ELF-1 (cell line): ENCODE measurements at regions not wholly inside any gene's neighbourhood (a gene's known extent, or its start where the extent isn't known, plus 50 kb on each side); places are given as distances from the start of the nearest gene placed in this dataset.

Experiments used
- DNase-seq: peaks from one replicate; pipeline ENCODE4 v3.0.0-alpha.2; 2016; ENCODE audit warnings: low read depth, low spot score

DNA sequence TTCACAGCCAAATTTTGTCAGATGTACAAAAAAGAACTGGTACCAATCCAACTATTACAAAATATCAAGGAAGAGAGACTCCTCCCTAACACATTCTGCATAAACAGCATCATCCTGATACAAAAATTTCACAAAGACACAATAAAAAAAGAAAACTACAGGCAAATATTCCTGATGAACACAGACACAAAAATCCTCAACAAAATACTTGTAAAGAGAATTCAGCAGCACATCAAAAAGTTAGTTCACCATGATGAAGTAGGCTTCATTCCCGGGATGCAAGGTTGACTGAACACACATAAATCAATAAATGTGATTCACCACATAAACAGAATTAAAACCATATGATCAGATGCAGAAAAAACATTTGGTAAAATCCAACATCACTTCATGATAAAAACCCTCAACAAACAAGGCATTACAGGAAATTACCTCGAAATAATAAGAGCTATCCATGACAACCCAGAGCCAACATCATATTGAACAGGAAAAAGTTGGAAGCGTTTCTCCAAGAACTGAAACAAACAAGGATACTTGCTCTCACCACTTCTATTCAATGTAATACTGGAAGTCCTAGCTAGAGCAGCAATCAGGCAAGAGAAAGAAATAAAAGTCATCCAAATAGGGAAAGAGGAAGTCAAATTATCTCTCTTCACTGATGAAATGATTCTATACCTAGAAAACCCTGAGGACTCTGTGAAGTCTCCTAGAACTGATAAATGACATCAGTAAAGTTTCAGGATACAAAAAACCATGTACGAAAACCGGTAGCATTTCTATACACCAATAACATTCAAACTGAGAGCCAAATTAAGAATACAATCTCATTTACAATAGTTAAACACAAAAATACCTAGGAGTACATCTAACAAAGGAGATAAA lies 223.1 kb downstream of the REEP3 start:
- no peak for DNase-seq

GRCh38 chr10:63749915-63750314 lies 228.7 kb downstream of the REEP3 start:
- DNase-seq, result no peak

GRCh38 chr10:63751836-63752235 lies 230.6 kb downstream of the REEP3 start:
- DNase-seq, result no peak

DNA sequence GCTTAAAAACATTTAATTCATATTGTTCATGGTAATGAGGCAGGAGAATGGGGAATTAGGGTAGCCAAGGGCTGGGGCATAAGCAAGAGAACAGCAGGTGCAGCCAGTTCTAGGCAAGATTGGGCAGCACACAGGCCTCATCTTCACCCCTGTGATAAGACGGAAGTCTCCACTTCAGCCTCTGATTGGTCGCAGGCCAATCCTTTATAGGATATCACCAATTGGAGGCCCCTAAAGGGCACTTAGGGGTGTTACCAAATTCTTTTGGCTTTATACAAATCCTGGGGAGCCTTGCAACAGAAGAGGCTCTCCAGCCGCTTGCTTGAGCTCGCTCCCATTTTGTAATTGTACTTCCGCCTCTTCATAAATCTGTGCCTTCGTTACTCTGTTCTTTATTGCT lies 231.1 kb downstream of the REEP3 start:
- no peak for DNase-seq

- no peak for DNase-seq
Measured at GRCh38 chr10:63753808-63754207, 232.6 kb downstream of the REEP3 start.

DNA sequence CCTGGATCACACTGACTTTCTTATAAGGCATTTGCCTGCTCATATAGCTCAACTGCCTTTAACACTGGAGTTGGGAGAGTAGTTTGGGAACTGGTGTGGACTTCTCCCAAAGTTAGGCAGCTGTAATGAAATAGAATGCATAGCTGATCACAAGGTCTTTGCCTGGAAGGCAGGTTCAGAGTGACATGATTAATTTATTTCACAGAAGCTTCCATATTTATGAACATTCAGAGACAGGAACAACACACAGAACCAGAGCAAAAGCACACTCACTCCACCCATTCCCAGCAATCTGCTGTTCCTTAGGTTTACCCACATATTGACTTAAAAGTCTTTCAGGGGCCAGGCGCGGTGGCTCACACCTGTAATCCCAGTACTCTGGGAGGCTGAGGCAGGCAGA lies 234.2 kb downstream of the REEP3 start:
- no peak for DNase-seq

- no peak for DNase-seq
Measured at GRCh38 chr10:63757067-63757466, 235.9 kb downstream of the REEP3 start.

GRCh38 chr10:63758080-63758479 lies 236.9 kb downstream of the REEP3 start:
- no peak for DNase-seq

GRCh38 chr10:63759335-63759734 lies 238.1 kb downstream of the REEP3 start:
- DNase-seq, result no peak

DNA sequence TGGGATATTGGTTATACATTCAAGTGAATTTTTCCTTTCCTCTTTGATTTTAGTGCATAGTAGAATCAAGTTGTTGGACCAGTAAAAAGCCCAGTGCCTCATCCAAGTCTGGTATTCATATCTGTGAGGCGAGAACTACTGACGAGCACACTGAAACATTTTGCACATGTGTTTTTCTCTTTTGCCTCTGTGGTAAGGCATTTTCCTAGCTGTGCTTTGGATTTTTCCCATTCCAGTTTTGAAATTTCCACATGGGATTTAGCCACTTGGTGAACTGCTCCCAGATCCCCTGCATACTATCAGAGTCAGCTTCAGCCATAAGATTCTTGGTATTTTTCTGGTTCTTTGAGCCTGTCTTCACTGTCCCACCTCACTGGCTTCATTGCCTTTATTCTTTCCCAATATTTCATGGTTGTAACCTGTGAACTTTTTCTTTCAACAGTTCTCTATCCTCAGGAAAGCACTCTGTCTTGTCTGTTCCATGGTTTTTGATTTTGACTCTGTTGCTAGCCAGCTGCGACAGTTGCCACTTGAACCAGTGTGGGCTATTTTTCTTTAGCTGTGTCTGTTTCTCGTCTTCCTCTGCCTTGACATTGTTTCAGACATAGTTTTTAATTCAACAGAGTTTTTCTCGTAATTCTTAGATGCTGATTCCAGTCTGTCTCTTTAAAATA lies 239.0 kb downstream of the REEP3 start:
- no peak for DNase-seq

DNA sequence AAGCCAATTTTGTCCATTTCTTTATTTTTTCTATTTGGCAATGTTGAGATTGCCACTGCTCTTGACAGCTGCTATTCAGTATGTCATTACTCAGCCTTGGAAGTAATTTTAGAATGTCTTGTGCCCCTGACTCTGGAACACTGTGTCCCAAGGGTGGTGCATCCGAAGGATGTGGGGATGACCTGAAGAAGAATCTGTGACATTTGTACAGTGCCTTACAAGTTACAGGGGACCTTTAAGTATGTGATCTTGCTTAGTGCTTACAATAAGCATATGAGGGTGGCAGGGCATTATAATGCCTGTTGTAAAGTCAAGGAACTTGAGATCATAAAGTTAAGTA lies 239.5 kb downstream of the REEP3 start:
- DNase-seq, result no peak

DNA sequence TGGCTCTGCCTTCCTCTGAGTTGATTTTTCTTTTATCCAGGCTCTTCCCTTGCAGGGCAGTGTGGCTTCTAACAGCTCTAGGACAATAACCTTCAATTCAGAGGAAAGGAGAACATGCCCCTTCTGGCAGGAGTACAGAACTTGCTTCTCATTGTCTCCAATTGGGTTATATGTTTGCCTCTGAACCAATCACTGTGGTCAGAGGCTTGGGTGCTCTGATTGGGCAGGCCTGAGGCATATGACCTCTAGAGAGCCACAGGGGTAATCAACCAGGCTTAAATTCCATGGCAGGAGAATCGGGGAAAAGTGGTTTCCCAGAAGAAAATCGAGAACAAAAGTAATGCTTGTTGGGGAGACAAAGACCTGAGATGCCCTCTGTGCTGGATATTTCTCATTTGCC lies 240.0 kb downstream of the REEP3 start:
- no peak for DNase-seq

DNA sequence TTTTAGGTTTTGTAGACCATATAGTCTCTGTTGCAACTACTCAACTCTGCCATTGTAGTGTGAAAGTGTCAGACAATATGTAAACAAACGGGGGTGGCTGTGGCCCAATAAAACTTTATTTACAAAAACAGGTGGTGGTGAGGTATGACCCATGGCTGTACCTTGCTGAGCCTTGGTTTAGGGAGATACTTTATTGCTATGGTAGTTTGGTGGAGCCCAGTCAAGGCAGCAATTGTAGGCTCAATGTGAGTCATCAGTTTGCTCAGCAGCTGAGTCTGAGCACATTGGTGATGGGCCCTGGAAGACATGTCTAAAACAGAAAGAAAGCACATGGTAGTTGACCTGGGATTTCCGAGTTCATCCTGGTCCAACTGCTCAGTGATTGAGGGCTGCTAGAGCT lies 242.5 kb downstream of the REEP3 start:
- no peak for DNase-seq

DNA sequence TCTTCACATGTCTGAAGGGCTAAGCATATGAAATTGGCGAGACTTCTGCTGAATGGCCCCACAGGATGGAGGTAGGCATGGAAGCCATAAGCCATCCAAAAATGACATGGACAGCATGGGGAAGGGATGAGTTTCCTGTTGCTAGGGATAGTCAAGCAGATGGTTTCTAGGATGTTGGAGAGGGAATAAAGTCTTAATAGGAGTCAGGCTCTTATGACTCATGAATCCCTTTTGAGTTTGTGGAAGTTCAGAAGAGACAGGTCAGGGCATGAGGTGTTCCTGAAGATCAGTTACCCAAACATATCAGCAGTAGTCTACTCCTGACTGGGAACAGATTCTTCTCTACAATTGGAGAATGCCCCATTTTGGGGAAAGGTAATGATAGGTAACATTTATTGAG lies 243.9 kb downstream of the REEP3 start:
- no peak for DNase-seq

- no peak for DNase-seq
Measured at GRCh38 chr10:63766745-63767137, 245.5 kb downstream of the REEP3 start.

GRCh38 chr10:63767138-63767801 lies 246.1 kb downstream of the REEP3 start:
- DNase-seq, result no peak

GRCh38 chr10:63769367-63769766 lies 248.2 kb downstream of the REEP3 start:
- DNase-seq, result no peak

GRCh38 chr10:63770523-63770922 lies 249.3 kb downstream of the REEP3 start:
- DNase-seq, result no peak

DNA sequence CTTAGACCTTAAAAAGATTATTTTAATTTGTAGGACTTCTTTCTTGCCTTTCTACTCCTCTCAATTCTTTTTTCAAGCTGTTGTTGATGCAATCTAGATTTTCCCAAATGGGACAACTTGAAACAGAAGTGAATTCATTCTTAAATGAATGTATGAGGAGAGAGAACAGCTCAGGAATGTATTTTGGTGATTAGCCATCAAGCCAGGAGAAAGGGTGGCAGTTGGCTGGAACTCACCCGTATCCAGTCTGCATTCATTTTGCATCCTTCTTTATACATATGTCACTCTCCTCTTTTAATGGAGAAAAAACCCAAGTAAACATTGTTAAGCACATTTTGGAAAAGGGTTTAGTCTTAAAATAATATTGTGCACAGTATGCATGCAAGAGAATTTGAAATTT lies 251.3 kb downstream of the REEP3 start:
- no peak for DNase-seq

GRCh38 chr10:63773106-63773505 lies 251.9 kb downstream of the REEP3 start:
- no peak for DNase-seq

GRCh38 chr10:63773962-63774361 lies 252.8 kb downstream of the REEP3 start:
- no peak for DNase-seq

GRCh38 chr10:63780101-63780500 lies 258.9 kb downstream of the REEP3 start:
- no peak for DNase-seq

- no peak for DNase-seq
Measured at GRCh38 chr10:63781226-63781625, 260.0 kb downstream of the REEP3 start.
